ENCODE measurements at regions not wholly inside any gene's neighbourhood (a gene's known extent, or its start where the extent isn't known, plus 50 kb on each side); places are given as distances from the start of the nearest gene placed in this dataset.

GRCh38 chr18:43367895-43368294 lies 90.6 kb upstream of the SYT4 start:
- TF ChIP-seq CTCF (conservative IDR thresholded peaks at IDR 0.05) (no peak), ZFX (IDR thresholded peaks at IDR 0.05) (no peak)
